Endodermal cell (in vitro differentiated cells): ENCODE measurements at regions not wholly inside any gene's neighbourhood (a gene's known extent, or its start where the extent isn't known, plus 50 kb on each side); places are given as distances from the start of the nearest gene placed in this dataset.

ENCODE experiments used
- DNase-seq: peaks from one replicate; pipeline ENCODE4 v3.0.0-alpha.2; 2017
- H3K27ac ChIP-seq: 2 replicates; pipeline ENCODE4 v1.5.1; 2013; ENCODE audit warnings: mild to moderate bottlenecking, low read depth, low read length, moderate library complexity
- H3K27me3 ChIP-seq: 2 replicates; pipeline ENCODE4 v1.6.1; 2013; ENCODE audit warnings: mild to moderate bottlenecking, low read length, moderate library complexity; ENCODE audit not compliant: insufficient read depth, control insufficient read depth, poor library complexity, severe bottlenecking
- H3K36me3 ChIP-seq: 2 replicates; pipeline ENCODE4 v1.7.0; 2013; ENCODE audit warnings: mild to moderate bottlenecking, low read length, moderate library complexity; ENCODE audit not compliant: control insufficient read depth, insufficient read depth
- H3K4me1 ChIP-seq: one replicate; pipeline ENCODE4 v1.7.0; 2013; ENCODE audit warnings: low read length; ENCODE audit not compliant: control insufficient read depth, insufficient read depth
- H3K4me3 ChIP-seq: 2 replicates; pipeline ENCODE4 v1.5.1; 2013; ENCODE audit warnings: mild to moderate bottlenecking, low read length, moderate library complexity
- H3K9ac ChIP-seq: 2 replicates; pipeline ENCODE4 v1.6.1; 2013; ENCODE audit warnings: mild to moderate bottlenecking, low read length, moderate library complexity; ENCODE audit not compliant: poor library complexity, severe bottlenecking; ENCODE audit errors: extremely low read depth
- H3K9me3 ChIP-seq: 2 replicates; pipeline ENCODE4 v1.6.1; 2013; ENCODE audit warnings: mild to moderate bottlenecking, low read length, moderate library complexity; ENCODE audit not compliant: control insufficient read depth
- H3K27ac Mint-ChIP-seq: 2 replicates; pipeline ENCODE4 v1.8.0; 2020; ENCODE audit warnings: mixed read lengths
- H3K27me3 Mint-ChIP-seq: 2 replicates; pipeline ENCODE4 v1.8.0; 2021; ENCODE audit warnings: mild to moderate bottlenecking, mixed read lengths; ENCODE audit not compliant: insufficient read depth
- H3K36me3 Mint-ChIP-seq: 2 replicates; pipeline ENCODE4 v1.8.0; 2020; ENCODE audit warnings: low read depth, mixed read lengths
- H3K4me1 Mint-ChIP-seq: 2 replicates; pipeline ENCODE4 v1.8.0; 2020; ENCODE audit warnings: mixed read lengths
- H3K4me3 Mint-ChIP-seq: 2 replicates; pipeline ENCODE4 v1.8.0; 2020; ENCODE audit warnings: mild to moderate bottlenecking, moderate library complexity, mixed read lengths
- H3K9me3 Mint-ChIP-seq: 2 replicates; pipeline ENCODE4 v1.8.0; 2020; ENCODE audit warnings: mild to moderate bottlenecking, mixed read lengths
- CTCF ChIP-seq: fragments of 200-600 bp; sonication (generic); conservative IDR thresholded peaks from 2 replicates; pipeline ENCODE4 v1.5.0; 2021; ENCODE audit warnings: antibody characterized with exemption, mild to moderate bottlenecking
- WGBS, 2 experiments: methylation state at CpG; one replicate each; pipeline versions ENCODE4 v1.1.5 to v1.1.7; 2013; ENCODE audit warnings: missing lambda C conversion rate in 2 of 2, mixed read lengths in 1 of 2; ENCODE audit not compliant: insufficient coverage in 1 of 2, insufficient read length in 1 of 2; 5-methylcytosine and 5-hydroxymethylcytosine counted together

- Mint-ChIP-seq H3K27ac (peak overlapping the region; percentile 85), H3K4me3 (no peak overlapping the region), H3K9me3 (no peaks in the 10 kb centered on the region), H3K36me3 (no peaks in the 10 kb centered on the region), H3K4me1 (peaks cover 3% of the 10 kb centered on the region), H3K27me3 (peaks cover 6% of the 10 kb centered on the region)
- no peak overlapping the region for H3K27ac ChIP-seq
- TF ChIP-seq CTCF: no peak
- no peaks in the 10 kb centered on the region for H3K36me3 ChIP-seq
- WGBS, 2 experiments: 64% methylated on average over 3 of the region's 3 CpGs; no CpG with 5 or more reads in 1 of the 2 experiments
- peaks cover 7% of the 10 kb centered on the region for H3K4me1 ChIP-seq
- H3K9ac ChIP-seq: no peak overlapping the region
- no peak for DNase-seq
- H3K4me3 ChIP-seq: peak overlapping the region; percentile 55
- H3K9me3 ChIP-seq: peaks cover 9% of the 10 kb centered on the region
- H3K27me3 ChIP-seq: no peaks in the 10 kb centered on the region
These were observed 118.4 kb upstream of the CST7 start for GRCh38 chr20:24830649-24831048.

DNA sequence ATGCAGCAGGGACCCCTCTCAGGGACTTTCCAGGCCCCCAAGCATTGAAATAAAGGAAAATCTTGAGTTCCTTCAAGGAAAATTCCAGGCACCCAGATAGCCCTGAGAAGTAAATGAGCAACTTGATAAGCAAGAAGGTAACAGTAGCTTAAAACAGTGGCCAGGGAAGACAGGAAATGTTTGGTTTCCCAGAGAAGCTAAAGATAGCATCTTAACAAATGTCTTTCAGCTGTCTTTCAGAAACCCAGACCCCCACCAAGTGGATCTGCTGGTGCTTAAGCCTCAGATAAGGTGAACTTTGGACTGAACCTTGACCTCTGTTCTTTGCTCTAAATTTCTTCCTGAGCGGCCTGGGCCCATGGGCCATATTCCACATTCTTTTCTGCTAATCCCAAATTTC, 117.8 kb upstream of the CST7 start:
- H3K36me3 Mint-ChIP-seq: no peaks in the 10 kb centered on the region
- H3K4me3 Mint-ChIP-seq: no peak overlapping the region
- peaks cover 9% of the 10 kb centered on the region for H3K9me3 ChIP-seq
- peak; percentile 39 for DNase-seq
- WGBS, 2 experiments: 86% methylated on average over 1 of the region's 1 CpG; no CpG with 5 or more reads in 1 of the 2 experiments
- peaks cover 6% of the 10 kb centered on the region for H3K27me3 Mint-ChIP-seq
- no peaks in the 10 kb centered on the region for H3K9me3 Mint-ChIP-seq
- no peaks in the 10 kb centered on the region for H3K27me3 ChIP-seq
- H3K4me1 Mint-ChIP-seq: peaks cover 3% of the 10 kb centered on the region
- H3K9ac ChIP-seq: no peak overlapping the region
- H3K4me3 ChIP-seq: no peak overlapping the region
- H3K36me3 ChIP-seq: no peaks in the 10 kb centered on the region
- peak overlapping the region; percentile 85 for H3K27ac Mint-ChIP-seq
- peaks cover 7% of the 10 kb centered on the region for H3K4me1 ChIP-seq
- H3K27ac ChIP-seq: no peak overlapping the region
- TF ChIP-seq CTCF: no peak

DNA sequence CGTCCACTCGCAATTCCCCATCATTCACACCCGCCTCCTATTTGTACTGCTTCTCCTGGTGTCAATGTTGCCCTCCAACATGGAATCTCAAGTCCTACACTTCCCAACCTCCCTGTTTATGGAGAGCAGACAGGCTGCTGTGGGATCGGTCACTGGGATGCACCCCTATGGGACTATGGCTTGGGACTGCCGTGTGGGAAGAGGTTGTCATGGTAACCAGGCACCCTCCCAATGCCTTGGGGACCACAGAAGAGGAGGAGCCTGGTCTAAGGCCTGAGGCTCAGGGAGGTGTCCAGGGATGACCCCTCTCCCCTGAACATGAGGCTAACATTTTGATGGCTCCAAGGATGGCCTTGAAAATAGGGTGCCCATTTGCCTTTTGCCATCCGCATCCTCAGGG, 116.6 kb upstream of the CST7 start:
- H3K9me3 ChIP-seq: peaks cover 9% of the 10 kb centered on the region
- H3K36me3 ChIP-seq: no peaks in the 10 kb centered on the region
- no peaks in the 10 kb centered on the region for H3K27me3 ChIP-seq
- no peak overlapping the region for H3K4me3 ChIP-seq
- no peak overlapping the region for H3K9ac ChIP-seq
- Mint-ChIP-seq H3K27ac (no peak overlapping the region), H3K4me1 (peaks cover 10% of the 10 kb centered on the region), H3K4me3 (no peak overlapping the region), H3K9me3 (no peaks in the 10 kb centered on the region), H3K36me3 (no peaks in the 10 kb centered on the region), H3K27me3 (peaks cover 6% of the 10 kb centered on the region)
- no peak overlapping the region for H3K27ac ChIP-seq
- no peak for TF ChIP-seq CTCF
- H3K4me1 ChIP-seq: peaks cover 8% of the 10 kb centered on the region
- 94 to 98% methylated on average over 5 to 6 of the region's 6 CpGs for WGBS, 2 experiments
- no peak for DNase-seq
